Brain microvascular endothelial cell (primary cell): ENCODE measurements at regions not wholly inside any gene's neighbourhood (a gene's known extent, or its start where the extent isn't known, plus 50 kb on each side); places are given as distances from the start of the nearest gene placed in this dataset.

Experiments used
- DNase-seq: peaks from one replicate; pipeline ENCODE4 v3.0.0-alpha.2; 2020
- H3K27ac ChIP-seq: fragments of 250-450 bp; sonication (Bioruptor Pico); 2 replicates; pipeline ENCODE4 v1.5.1; 2020; ENCODE audit warnings: mild to moderate bottlenecking, moderate library complexity
- H3K27me3 ChIP-seq: fragments of 250-450 bp; sonication (Bioruptor Pico); replicated peaks from 2 replicates; pipeline ENCODE4 v1.5.1; 2020; ENCODE audit warnings: mild to moderate bottlenecking
- H3K36me3 ChIP-seq: fragments of 250-450 bp; sonication (Bioruptor Pico); replicated peaks from 2 replicates; pipeline ENCODE4 v1.5.1; 2020; ENCODE audit warnings: mild to moderate bottlenecking
- H3K4me3 ChIP-seq: 2 replicates; pipeline ENCODE4 v1.5.1; 2011; ENCODE audit warnings: low read depth, mild to moderate bottlenecking, control low read depth, low read length, moderate library complexity
- in situ Hi-C: cut with HindIII; loops from 2 replicates; pipeline ENCODE4 v1.10.0; 2017; ENCODE audit warnings: low sequenced_read_pairs, low pct_ligation_motif_present
- TF ChIP-seq, protein P1 (sequence below): IDR thresholded peaks from 2 replicates; pipeline ENCODE4 v1.5.1; 2011; ENCODE audit warnings: low read depth, mild to moderate bottlenecking, moderate library complexity, low read length, control low read depth, inconsistent platforms; ENCODE audit errors: missing control alignments

DNA sequence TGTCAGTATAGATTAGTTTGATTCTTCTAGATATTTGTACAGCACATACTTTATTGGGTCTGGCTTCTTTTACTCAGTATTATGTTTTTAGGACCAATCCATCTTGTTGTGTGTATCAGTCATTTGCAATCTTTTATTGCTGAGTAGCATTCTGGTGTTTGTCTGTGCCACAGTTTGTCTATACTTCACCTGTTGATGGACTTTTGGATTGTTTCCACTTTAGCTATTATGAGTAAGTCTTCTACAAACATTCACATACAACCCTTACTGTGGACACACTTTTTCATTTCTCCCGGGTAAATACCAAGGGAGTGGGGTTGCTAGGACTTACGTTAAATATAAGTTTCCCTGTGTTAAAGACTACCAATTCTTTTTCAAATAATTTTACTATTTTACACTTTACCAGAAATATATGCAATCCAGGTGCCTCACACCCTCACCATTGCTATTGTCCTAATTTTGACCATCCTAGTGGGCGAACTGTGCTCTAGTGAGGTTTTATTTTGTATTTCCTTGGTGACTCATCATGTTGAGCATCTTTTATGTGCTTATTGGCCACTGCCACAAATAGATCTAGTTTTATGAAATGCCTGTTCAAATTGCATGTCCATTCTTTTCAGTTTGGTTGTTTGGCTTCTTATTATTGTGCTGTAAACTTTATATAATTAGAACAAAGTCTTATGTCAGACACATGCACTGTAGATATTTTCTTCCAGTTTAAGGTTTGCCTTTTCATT is 304.7 kb upstream of the TMTC1 start:
- no peak for DNase-seq
- Histone ChIP-seq H3K27ac (no peak overlapping the region), H3K27me3 (no peaks in the 10 kb centered on the region), H3K4me3 (no peak overlapping the region), H3K36me3 (no peaks in the 10 kb centered on the region)
- in situ Hi-C loops: no loop called here
- TF ChIP-seq, protein P1, sequence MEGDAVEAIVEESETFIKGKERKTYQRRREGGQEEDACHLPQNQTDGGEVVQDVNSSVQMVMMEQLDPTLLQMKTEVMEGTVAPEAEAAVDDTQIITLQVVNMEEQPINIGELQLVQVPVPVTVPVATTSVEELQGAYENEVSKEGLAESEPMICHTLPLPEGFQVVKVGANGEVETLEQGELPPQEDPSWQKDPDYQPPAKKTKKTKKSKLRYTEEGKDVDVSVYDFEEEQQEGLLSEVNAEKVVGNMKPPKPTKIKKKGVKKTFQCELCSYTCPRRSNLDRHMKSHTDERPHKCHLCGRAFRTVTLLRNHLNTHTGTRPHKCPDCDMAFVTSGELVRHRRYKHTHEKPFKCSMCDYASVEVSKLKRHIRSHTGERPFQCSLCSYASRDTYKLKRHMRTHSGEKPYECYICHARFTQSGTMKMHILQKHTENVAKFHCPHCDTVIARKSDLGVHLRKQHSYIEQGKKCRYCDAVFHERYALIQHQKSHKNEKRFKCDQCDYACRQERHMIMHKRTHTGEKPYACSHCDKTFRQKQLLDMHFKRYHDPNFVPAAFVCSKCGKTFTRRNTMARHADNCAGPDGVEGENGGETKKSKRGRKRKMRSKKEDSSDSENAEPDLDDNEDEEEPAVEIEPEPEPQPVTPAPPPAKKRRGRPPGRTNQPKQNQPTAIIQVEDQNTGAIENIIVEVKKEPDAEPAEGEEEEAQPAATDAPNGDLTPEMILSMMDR: no peak

- Histone ChIP-seq H3K27ac (no peak overlapping the region), H3K27me3 (no peaks in the 10 kb centered on the region), H3K36me3 (no peaks in the 10 kb centered on the region), H3K4me3 (no peak overlapping the region)
- TF ChIP-seq, protein P1: no peak
- no peak for DNase-seq
- in situ Hi-C loops: no loop called here
These were observed 298.6 kb upstream of the TMTC1 start for GRCh38 chr12:30082381-30082780.

DNA sequence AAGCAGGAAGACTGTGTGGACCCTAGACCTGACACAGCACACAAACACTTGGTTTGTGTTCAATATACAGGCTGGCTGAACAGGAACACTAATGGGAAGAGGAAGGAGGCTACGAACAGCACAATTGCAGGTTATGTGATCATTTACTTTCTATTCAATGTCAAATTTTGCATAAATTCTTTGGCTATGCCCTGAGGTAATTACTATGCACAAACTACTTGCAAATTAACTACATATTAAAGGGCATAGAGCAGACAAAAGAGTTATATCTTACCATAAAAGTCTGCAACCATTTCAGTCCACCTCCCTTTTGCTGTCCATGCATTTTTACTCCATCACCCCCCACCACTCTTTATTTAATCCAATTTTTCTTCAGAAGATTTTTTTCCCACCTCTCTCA is 291.2 kb upstream of the TMTC1 start:
- no peak overlapping the region for H3K27ac ChIP-seq
- H3K36me3 ChIP-seq: no peaks in the 10 kb centered on the region
- in situ Hi-C loops: no loop called here
- TF ChIP-seq, protein P1: no peak
- H3K4me3 ChIP-seq: no peak overlapping the region
- no peak for DNase-seq
- no peaks in the 10 kb centered on the region for H3K27me3 ChIP-seq

GRCh38 chr12:30072824-30073223 is 289.1 kb upstream of the TMTC1 start:
- H3K4me3 ChIP-seq: no peak overlapping the region
- H3K27me3 ChIP-seq: no peaks in the 10 kb centered on the region
- no peak overlapping the region for H3K27ac ChIP-seq
- DNase-seq: no peak
- in situ Hi-C loops: no loop called here
- no peaks in the 10 kb centered on the region for H3K36me3 ChIP-seq
- TF ChIP-seq, protein P1: no peak

DNA sequence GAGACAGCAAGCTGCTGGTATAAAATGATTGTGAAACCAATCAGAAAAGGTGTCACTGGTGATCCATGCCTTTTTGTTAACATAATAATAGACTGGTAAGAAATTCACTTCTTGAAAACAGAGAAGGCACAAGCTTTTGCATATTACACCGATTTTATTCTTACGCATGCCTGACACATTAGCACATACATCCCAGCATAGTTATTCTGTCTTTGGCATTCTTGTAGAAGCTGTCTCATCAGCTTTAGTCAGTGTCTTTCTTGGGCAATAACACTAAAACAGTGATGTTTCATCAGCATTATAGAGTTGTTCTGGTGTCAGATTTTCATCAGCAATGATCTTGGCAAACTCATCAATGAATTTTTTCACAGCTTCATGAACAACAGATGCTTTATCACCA is 283.4 kb upstream of the TMTC1 start:
- H3K27me3 ChIP-seq: no peaks in the 10 kb centered on the region
- peak; percentile 28 for DNase-seq
- H3K27ac ChIP-seq: no peak overlapping the region
- no peak overlapping the region for H3K4me3 ChIP-seq
- TF ChIP-seq, protein P1: no peak
- in situ Hi-C loops: no loop called here
- no peaks in the 10 kb centered on the region for H3K36me3 ChIP-seq

DNA sequence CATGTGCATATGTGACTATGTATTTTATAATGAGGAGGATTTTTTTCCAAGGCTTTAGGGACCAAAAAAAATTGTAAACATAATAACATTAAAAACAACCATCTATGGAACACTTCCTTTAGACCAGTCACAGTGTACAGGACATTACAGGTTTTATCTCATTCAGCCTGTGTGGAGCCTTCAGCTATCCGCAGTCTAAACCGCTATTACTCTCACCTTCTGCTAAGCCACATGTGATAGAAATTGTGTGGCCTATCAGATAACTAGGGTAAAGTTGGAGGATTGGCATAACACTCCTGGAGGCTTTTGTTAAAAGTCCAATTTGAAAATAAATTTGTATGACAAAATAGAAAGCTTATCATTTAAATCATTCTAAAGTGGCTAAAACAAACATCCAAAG is 281.2 kb upstream of the TMTC1 start:
- TF ChIP-seq, protein P1: no peak
- in situ Hi-C loops: no loop called here
- no peak for DNase-seq

More for the DNA sequence above, 281.2 kb upstream of the TMTC1 start:
- H3K4me3 ChIP-seq: no peak overlapping the region
- H3K27ac ChIP-seq: no peak overlapping the region
- no peaks in the 10 kb centered on the region for H3K27me3 ChIP-seq
- H3K36me3 ChIP-seq: no peaks in the 10 kb centered on the region
